Fibroblast of upper back skin (primary cell): ENCODE measurements at regions not wholly inside any gene's neighbourhood (a gene's known extent, or its start where the extent isn't known, plus 50 kb on each side); places are given as distances from the start of the nearest gene placed in this dataset.
A peak's percentile ranks its signal among the peaks of the same experiment; 100 is the strongest.
"Not testable (repeated sequence)": the region's sequence is repeated elsewhere in the genome, so short reads cannot be mapped to it uniquely, and the experiment has no call there.

Source experiments
- DNase-seq: peaks from one replicate; pipeline ENCODE4 v3.0.0-alpha.2; 2013

DNA sequence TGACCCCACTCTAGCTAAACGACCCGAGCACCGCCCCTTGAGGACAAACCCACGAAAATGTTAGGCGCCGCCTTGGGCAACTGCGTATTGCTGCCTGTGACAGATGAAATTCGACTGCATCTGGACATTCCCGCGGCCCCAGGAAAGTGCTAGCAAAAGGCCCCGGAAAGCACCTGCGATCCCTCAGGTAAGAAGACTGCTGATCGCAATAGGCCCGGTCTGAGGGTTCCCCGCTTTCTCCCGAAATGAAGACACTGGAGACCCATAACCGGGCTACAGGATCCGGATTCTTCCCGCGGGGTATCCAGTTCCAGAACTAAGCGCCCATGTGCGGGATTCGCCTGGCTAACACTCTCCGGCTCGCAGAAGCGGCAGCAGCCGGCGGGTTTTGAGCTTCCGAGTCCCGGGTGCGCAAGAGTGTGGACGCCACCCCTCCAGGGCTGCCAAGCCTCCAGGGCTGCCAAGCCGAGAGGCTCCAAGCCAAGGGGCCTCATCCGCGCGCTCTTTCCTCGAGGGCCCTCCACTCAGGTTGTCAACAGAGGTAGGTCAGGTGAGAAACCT lies 157.9 kb upstream of the NBPF11 start:
- DNase-seq, result no peak

DNA sequence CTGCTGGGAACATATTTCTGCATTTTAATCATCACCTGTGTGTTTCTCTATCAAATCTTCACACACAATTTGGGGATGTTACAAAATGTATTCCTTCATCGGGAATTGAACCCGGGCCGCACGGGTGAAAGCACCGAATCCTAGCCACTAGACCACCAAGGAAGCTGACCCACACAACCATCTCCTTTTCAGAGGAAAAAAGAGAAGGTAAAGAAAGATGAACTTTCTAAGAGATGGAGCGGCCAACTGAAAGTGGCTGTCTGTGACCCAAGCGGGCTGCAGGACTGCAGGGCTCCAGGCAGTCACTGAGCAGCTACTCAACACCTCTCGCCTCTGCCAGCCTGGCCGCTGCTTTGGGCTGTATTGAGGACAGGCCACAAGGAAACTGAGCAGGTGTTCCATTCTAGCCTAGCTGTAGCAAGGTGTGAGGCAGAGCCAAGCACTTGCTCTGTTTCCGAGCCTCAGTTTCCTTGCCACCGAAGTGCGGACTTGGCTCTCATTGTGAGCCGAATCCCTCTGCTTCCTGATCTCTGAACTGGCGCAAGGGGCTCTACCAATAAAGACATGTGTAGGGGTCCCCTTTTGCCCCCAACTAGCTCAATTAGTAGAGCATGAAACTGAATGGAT lies 156.9 kb upstream of the NBPF11 start:
- no peak for DNase-seq

DNA sequence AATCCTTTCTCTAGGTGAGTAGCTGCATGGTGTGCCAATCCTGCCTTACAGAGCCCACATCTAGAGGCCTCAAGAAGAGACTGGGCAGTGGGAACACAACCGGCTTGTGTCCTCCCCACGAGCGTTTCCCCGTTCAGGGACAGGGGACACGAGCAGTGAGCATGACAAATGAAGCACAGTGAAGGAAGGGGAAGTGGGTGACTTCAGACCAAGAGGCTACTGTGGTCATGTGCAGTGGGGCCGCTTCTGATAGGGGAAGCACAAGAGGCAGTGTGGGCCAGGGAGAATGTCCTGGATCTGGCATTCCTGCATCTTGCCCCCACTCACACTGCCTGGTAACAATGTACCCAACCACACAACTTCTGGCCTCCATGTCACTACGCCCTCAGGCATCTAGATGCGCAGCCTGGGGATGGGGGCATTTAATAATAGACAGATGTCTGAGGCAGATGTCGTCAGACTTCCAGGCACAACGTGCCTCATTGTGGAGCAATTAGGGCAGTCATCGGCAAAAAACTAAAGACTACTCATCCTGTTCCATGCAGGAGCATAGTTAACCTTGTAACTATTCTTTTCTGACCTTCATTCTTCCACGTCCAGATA lies 155.6 kb upstream of the NBPF11 start:
- DNase-seq, result no peak

DNA sequence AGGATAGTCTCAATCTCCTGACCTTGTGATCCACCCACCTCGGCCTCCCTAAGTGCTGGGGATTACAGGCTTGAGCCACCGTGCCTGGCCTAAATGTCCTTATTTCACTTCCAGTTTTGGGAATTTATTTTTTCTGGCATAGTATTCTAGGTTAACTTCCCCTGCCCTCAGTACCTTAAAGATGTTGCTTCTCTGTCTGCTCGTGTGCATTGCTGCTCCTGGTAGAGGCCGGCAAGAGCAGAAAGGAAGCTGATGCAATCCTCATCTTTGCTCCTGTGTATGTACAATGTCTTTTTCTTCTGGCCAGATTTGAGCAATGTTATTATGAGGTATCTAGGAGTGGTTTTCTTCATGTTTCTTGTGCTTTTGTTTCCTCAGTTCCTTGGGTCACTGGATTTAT lies 152.9 kb upstream of the NBPF11 start:
- DNase-seq, result not testable (repeated sequence)

DNA sequence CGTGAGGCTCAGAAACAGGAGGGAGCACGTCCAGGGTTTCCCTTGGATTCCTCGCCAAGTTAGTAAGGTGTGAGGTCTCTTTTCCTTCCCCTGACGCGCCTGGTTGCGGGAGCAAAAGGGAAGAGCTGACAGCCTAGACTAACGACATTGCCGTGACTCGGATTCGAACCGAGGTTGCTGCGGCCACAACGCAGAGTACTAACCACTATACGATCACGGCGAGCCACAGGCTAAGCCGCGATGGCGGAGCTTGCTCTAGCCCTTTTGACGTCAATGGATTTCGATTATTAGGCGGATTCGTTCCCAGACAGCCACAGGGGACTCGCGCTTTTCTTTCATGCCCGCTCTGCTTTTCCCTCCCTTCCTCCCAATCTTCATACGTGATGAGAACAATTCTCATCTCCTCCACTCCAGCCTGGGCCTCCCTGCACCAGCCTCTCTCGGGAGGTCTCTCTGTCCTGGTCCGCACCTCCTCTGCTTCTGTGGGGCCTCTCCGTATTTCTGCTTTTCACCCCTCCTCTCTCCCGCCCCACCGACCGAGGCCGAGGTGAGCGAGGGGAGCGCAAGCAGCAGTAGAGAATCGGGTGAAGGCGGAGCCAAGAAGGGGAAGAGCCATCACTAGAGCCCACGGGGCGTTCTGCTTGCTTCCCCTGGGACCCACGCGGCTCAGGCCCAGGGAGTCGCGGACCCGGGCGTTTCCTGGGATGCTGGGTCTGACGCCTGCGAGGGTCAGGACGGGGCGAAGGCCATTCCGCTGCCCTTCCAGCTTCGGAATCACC lies 150.7 kb upstream of the NBPF11 start:
- DNase-seq, result not testable (repeated sequence)

DNA sequence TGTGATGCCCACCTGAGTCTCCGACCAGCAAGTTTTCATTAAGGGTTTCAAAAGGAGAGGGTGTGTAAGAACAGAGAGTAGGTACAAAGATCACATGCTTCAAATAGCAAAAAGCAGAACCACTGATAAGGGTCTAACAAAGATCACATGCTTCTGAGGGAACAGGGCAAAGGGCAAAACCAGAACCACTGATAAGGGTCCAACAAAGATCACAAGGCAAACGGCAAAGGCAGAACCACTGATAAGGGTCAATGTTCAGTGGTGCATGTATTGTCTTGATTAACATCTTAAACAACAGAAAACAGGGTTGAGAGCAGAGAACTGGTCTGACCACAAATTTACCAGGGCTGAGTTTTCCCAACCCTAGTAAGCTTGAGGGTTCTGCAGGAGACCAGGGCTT lies 145.8 kb upstream of the NBPF11 start:
- DNase-seq, result not testable (repeated sequence)

DNA sequence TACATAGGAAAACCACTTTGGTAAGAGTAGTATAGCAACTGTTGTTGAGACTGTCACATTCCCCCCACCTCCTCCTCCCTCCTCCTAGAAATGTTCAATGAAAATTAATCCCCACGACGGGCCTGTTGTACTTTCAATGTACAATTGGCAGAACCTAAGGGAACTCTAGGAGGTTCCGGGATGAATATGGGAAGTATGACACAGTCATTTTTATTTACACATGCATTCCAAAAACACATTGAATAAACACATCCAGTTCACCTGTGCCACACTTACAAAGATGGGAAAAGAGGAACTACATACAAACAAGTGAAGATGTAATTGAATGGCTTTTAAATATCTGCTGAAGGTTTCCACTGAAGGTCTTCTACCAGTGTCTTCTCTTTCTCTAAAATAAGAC lies 144.4 kb upstream of the NBPF11 start:
- DNase-seq, result no peak

DNA sequence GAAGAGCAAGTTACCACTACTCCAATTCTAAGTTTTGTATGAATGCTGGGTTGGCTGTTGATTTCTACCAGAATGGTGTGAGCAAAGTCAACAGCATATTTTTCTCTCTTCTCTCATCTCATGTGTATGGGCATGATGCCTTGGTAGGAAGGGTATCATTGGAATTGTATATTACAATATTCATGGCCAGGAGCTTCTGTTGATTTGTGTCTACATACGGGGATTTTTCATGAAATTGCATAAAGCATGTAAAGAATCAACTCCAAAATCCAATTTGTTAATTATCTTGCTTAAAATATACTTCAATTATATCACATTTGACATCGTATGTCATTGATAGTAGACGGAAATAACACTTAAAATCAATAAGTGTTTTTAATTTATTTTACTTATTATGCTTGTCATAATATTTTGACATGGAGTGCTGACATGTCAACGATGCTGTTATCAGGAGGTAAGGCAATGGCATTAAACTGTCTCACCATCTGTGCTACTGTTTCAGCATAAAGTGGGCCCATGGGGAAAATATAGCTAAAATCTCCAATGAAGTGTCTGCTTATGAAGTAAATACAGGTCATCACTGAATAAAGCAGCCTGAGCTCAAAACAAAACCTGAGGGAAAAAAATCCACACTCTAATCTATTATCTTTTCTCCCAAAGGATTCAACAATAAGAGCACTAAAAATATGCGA lies 142.2 kb upstream of the NBPF11 start:
- no peak for DNase-seq

DNA sequence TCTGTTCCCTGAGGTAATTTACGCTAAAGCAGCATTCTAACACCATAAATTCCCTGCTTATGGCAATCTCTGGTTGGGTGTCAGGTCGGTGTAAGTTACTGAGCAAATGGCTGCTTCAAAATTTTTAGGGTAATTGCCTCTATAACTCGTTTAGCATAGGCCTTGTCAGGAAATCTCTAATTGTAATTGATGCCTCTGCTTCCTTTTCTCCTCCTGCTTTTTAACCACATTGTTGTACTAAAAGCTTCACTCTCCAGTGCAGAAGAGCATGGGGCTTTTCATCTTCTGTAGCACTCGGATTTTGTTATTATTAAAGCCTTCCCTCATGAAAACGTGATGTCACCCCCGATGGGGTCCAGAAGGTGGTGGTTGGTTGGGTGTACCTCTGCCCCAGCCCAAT lies 141.6 kb upstream of the NBPF11 start:
- no peak for DNase-seq

DNA sequence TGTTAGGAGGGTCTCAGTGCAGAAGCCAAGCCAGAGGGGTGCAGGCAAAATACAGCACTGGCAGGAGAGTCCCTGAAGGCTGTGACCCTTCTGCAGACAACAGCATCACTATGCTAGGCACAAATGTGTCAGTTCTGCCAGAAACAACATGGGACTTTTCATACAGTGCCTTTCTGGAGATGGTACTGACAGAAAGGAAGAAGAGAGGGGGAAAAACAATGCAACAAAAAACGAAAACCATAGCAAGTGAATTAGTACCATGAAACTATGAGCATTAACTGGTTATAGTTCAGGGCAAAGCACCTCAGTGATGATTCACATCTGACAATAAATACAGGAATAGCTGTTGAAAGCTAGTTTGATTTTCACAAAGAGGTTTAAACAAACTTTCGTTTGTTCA lies 140.8 kb upstream of the NBPF11 start:
- no peak for DNase-seq

DNA sequence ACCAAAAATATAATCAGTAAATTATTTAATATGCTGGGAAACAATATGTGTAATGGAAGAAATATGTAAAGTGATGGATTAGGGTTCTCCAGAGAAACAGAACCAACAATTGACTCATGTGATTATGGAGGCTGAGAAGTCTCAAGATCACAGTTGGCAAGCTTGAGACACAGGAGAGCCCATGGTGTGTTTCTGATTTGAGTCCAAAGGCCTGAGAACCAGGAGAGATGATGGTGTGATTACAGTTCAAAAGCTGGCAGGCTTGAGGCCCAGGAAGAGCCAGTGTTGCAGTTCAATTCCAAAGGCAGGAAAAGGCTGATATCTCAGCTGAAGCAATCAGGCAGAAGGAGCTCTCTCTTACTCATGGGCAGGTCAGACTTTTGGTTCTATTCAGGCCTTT lies 138.8 kb upstream of the NBPF11 start:
- DNase-seq, result peak; percentile 11

DNA sequence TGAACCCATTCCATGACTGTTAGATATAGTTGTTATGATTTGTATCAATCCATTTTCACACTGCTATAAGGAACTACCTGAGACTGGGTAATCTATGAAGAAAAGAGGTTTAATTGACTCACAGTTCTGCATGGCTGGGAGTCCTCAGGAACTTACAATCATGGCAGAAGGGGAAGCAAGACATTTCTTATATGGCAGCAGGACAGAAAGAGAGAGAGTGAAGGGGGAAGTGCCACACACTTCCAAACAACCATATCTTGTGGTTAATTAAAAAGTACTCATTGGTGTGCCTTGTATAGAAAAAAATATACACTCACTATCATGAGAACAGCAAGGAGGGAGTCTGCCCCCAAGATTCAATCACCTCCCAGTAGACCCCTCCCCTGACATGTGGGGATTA lies 137.6 kb upstream of the NBPF11 start:
- DNase-seq, result no peak

DNA sequence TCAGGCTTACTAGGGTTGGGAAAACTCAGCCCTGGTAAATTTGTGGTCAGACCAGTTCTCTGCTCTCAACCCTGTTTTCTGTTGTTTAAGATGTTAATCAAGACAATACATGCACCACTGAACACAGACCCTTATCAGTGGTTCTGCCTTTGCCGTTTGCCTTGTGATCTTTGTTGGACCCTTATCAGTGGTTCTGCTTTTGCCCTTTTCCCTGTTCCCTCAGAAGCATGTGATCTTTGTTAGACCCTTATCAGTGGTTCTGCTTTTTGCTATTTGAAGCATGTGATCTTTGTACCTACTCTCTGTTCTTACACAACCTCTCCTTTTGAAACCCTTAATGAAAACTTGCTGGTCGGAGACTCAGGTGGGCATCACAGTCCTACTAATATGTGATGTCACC lies 133.9 kb upstream of the NBPF11 start:
- DNase-seq, result not testable (repeated sequence)

DNA sequence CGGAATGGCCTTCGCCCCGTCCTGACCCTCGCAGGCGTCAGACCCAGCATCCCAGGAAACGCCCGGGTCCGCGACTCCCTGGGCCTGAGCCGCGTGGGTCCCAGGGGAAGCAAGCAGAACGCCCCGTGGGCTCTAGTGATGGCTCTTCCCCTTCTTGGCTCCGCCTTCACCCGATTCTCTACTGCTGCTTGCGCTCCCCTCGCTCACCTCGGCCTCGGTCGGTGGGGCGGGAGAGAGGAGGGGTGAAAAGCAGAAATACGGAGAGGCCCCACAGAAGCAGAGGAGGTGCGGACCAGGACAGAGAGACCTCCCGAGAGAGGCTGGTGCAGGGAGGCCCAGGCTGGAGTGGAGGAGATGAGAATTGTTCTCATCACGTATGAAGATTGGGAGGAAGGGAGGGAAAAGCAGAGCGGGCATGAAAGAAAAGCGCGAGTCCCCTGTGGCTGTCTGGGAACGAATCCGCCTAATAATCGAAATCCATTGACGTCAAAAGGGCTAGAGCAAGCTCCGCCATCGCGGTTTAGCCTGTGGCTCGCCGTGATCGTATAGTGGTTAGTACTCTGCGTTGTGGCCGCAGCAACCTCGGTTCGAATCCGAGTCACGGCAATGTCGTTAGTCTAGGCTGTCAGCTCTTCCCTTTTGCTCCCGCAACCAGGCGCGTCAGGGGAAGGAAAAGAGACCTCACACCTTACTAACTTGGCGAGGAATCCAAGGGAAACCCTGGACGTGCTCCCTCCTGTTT lies 128.9 kb upstream of the NBPF11 start:
- not testable (repeated sequence) for DNase-seq

DNA sequence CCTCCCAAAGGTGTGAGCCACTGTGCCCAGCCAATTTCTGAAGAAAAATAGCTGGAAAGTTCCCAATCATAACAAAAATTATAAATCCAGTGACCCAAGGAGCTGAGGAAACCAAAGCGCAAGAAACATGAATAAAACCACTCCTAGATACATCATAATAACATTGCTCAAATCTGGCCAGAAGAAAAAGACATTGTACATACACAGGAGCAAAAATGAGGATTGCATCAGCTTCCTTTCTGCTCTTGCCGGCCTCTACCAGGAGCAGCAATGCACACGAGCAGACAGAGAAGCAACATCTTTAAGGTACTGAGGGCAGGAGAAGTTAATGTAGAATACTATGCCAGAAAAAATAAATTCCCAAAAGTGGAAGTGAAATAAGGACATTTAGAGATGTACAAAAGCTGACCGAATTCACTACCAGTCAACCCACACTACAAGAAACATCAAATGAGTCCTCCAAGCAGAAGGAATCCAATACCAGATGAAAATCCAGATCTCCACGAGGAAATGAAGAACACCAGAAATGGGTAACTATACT lies 127.0 kb upstream of the NBPF11 start:
- DNase-seq, result peak; percentile 34

DNA sequence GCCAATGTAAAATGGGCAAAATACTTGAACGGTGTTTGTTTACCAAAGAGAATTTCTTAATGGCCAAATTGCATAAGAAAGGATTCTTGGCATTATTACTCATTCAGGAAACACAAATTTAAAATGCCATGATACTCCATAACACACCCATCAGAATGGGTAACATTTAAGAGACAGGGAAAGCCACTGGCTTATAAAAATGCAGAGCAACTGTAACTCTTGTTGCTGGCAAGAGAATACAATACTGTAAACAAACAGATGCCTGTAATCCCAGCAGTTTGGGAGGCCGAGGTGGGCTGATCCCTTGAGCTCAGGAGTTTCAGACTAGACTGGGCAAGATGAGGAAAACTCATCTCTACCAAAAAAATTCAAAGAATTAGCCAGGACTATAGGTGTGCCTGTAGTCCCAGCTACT lies 125.8 kb upstream of the NBPF11 start:
- DNase-seq, result peak; percentile 8

DNA sequence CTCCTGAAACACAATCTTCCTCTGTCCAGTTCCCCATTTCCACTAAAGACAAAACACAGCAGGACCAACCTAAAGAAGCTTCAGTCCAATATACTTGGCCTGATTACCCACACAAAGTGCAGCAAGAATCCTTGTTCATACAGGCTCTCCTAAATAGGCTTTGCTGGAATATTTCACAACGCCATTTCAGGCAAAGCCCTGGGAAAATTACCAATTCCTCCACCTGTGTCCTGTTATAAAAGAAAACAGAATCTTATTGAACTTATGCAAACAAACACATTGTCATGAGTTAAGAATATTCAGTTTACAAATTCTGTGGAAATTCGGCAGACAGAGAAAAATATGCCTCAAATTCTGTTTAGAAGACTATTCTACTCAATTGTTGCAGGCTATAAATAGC lies 115.0 kb upstream of the NBPF11 start:
- not testable (repeated sequence) for DNase-seq

DNA sequence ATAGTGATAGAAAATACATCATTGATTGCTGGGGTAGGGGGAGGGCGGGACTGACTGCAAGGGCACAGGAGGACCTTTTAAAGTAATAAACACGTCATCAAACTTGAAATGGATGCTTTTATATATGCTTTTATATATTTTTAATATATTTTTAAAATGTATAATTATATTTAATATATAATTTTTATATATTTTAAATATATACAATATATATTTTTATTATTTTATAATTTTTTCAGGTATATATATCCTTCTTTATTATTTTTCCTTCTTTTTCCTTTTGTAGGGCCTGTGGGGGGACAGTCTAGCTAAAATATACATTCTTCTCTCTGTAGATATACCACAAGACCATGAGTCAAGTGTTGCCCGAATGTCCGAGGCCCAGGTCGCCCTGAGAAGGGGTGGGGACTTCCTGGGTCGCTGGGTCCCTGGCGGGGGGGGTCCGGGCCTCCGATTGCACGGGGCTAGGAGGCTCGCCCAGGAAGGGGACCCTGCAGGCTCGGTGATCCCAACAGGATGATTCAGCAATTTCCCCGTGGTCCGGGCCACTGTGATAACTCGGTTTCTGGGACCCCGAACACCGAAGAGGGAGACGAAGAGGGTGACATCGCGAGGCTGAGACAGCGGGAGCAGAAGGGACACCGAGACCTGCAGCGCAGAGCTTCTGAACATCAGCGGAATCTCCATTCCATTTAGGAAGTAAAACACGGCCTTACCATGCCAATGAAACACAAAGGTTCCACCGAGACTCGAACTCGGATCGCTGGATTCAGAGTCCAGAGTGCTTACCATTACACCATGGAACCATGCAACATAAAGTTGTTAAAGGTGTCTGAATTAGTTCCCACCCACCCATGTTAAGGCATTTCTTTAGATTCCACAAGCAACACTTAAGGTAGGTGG lies 112.5 kb upstream of the NBPF11 start:
- DNase-seq, result peak; percentile 71

DNA sequence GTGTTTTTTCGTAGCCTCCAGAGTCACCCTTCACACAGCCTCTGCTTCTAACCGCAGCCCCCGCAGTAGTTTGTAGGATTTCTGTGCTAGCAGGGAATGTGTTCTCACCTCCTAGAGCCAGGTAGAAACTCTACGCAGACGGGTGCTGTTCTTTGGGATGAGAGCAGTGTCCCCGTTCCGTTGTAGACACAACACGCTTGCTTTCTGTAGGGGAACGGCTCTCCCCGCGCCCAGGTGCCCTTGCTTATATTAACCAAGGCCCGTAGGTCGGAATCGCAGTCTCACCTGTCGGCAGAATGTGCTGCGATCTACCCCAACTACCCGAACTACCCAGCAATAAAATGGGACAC lies 111.8 kb upstream of the NBPF11 start:
- DNase-seq, result no peak

DNA sequence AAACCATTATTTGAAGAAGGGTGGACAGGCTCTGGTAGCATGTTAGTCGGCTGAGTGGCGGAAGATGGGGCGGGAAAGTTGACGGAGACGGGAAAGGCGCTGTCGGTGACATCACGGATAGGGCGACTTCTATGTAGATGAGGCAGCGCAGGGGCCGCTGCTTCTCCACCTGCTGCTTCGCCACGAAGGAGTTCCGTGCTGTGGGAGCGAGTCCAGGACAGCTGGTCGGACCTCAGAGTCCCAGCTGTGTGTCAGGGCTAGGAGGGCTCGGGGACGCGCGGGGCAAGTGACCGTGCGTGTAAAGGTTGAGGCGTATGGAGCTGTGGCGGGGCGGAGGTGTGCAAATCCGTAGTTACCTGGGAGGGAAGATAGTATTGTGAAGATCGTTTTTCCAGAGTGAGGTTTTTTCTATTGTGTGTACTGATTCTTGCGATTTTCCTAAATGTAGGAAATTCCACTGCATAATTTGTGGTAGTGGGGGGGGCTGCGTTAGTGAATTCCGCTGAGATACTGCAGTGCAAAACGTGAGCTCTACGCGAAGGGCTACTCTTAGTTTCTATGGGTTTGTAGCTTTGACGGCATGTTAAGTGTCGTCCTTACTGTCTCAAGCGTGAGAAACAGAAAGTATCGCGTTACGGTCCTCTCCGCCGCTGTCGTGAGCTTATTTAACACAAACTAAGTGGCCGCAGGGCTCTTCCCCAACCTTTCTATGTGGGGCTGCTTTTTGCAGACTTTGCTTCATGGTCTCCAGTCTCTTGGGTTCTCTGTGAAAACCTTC lies 111.2 kb upstream of the NBPF11 start:
- peak; percentile 77 for DNase-seq
